ENCODE measurements at regions not wholly inside any gene's neighbourhood (a gene's known extent, or its start where the extent isn't known, plus 50 kb on each side); places are given as distances from the start of the nearest gene placed in this dataset.
"Not testable (repeated sequence)": the region's sequence is repeated elsewhere in the genome, so short reads cannot be mapped to it uniquely, and the experiment has no call there.

- H3K4me3 ChIP-seq (ENCODE audit: low read length); H3K9me3 ChIP-seq (ENCODE audit: insufficient read depth, low read depth, low read length); H3K27me3 ChIP-seq (ENCODE audit: insufficient read depth, low read length); H3K9ac ChIP-seq (ENCODE audit: low read depth, low read length); H3K36me3 ChIP-seq (ENCODE audit: insufficient read depth, low read depth, low read length); H3K27ac ChIP-seq (ENCODE audit: low read length); H3K4me1 ChIP-seq (ENCODE audit: insufficient read depth, low read length): not testable (repeated sequence)
Observed at GRCh38 chr15:84128706-84129105, 106.9 kb upstream of the GOLGA6L4 start.

GRCh38 chr15:84130098-84130831 lies 105.3 kb upstream of the GOLGA6L4 start:
- H3K36me3 ChIP-seq (ENCODE audit: insufficient read depth, low read depth, low read length); H3K27me3 ChIP-seq (ENCODE audit: insufficient read depth, low read length); H3K27ac ChIP-seq (ENCODE audit: low read length); H3K9me3 ChIP-seq (ENCODE audit: insufficient read depth, low read depth, low read length); H3K9ac ChIP-seq (ENCODE audit: low read depth, low read length); H3K4me1 ChIP-seq (ENCODE audit: insufficient read depth, low read length); H3K4me3 ChIP-seq (ENCODE audit: low read length): not testable (repeated sequence)

- H3K9me3 ChIP-seq (ENCODE audit: insufficient read depth, low read depth, low read length); H3K4me1 ChIP-seq (ENCODE audit: insufficient read depth, low read length); H3K27me3 ChIP-seq (ENCODE audit: insufficient read depth, low read length); H3K27ac ChIP-seq (ENCODE audit: low read length); H3K4me3 ChIP-seq (ENCODE audit: low read length); H3K36me3 ChIP-seq (ENCODE audit: insufficient read depth, low read depth, low read length); H3K9ac ChIP-seq (ENCODE audit: low read depth, low read length): not testable (repeated sequence)
Observed at GRCh38 chr15:84135931-84136456, 99.6 kb upstream of the GOLGA6L4 start.

- H3K36me3 ChIP-seq (ENCODE audit: insufficient read depth, low read depth, low read length), result no peaks in the 10 kb centered on the region
- no peaks in the 10 kb centered on the region for H3K27me3 ChIP-seq (ENCODE audit: insufficient read depth, low read length)
- no peaks in the 10 kb centered on the region for H3K4me1 ChIP-seq (ENCODE audit: insufficient read depth, low read length)
- no peak overlapping the region for H3K27ac ChIP-seq (ENCODE audit: low read length)
- H3K9ac ChIP-seq (ENCODE audit: low read depth, low read length), result no peak overlapping the region
- H3K4me3 ChIP-seq (ENCODE audit: low read length), result peak overlapping the region; percentile 45; the same call in 1 of the 2 replicates
- no peaks in the 10 kb centered on the region for H3K9me3 ChIP-seq (ENCODE audit: insufficient read depth, low read depth, low read length)
Observed at GRCh38 chr15:84142888-84143337, 92.7 kb upstream of the GOLGA6L4 start.

GRCh38 chr15:84143753-84144314 lies 91.7 kb upstream of the GOLGA6L4 start:
- Histone ChIP-seq H3K9me3 (ENCODE audit: insufficient read depth, low read depth, low read length) (no peaks in the 10 kb centered on the region), H3K4me1 (ENCODE audit: insufficient read depth, low read length) (no peaks in the 10 kb centered on the region), H3K36me3 (ENCODE audit: insufficient read depth, low read depth, low read length) (no peaks in the 10 kb centered on the region), H3K27me3 (ENCODE audit: insufficient read depth, low read length) (no peaks in the 10 kb centered on the region), H3K9ac (ENCODE audit: low read depth, low read length) (no peak overlapping the region), H3K4me3 (ENCODE audit: low read length) (no peak overlapping the region), H3K27ac (ENCODE audit: low read length) (no peak overlapping the region)

- H3K9ac ChIP-seq (ENCODE audit: low read depth, low read length); H3K27me3 ChIP-seq (ENCODE audit: insufficient read depth, low read length); H3K36me3 ChIP-seq (ENCODE audit: insufficient read depth, low read depth, low read length); H3K4me1 ChIP-seq (ENCODE audit: insufficient read depth, low read length); H3K4me3 ChIP-seq (ENCODE audit: low read length); H3K9me3 ChIP-seq (ENCODE audit: insufficient read depth, low read depth, low read length); H3K27ac ChIP-seq (ENCODE audit: low read length): not testable (repeated sequence)
Observed at GRCh38 chr15:84144946-84145345, 90.6 kb upstream of the GOLGA6L4 start.

GRCh38 chr15:84146299-84146698 lies 89.3 kb upstream of the GOLGA6L4 start:
- not testable (repeated sequence) for H3K36me3 ChIP-seq (ENCODE audit: insufficient read depth, low read depth, low read length); H3K4me3 ChIP-seq (ENCODE audit: low read length); H3K27ac ChIP-seq (ENCODE audit: low read length); H3K4me1 ChIP-seq (ENCODE audit: insufficient read depth, low read length); H3K27me3 ChIP-seq (ENCODE audit: insufficient read depth, low read length); H3K9me3 ChIP-seq (ENCODE audit: insufficient read depth, low read depth, low read length); H3K9ac ChIP-seq (ENCODE audit: low read depth, low read length)

- not testable (repeated sequence) for H3K27ac ChIP-seq (ENCODE audit: low read length); H3K9ac ChIP-seq (ENCODE audit: low read depth, low read length); H3K27me3 ChIP-seq (ENCODE audit: insufficient read depth, low read length); H3K4me3 ChIP-seq (ENCODE audit: low read length); H3K4me1 ChIP-seq (ENCODE audit: insufficient read depth, low read length); H3K9me3 ChIP-seq (ENCODE audit: insufficient read depth, low read depth, low read length); H3K36me3 ChIP-seq (ENCODE audit: insufficient read depth, low read depth, low read length)
Observed at GRCh38 chr15:84147307-84147706, 88.3 kb upstream of the GOLGA6L4 start.

GRCh38 chr15:84151205-84151931 lies 84.2 kb upstream of the GOLGA6L4 start:
- H3K4me3 ChIP-seq (ENCODE audit: low read length), result no peak overlapping the region
- no peak overlapping the region for H3K9ac ChIP-seq (ENCODE audit: low read depth, low read length)
- H3K27me3 ChIP-seq (ENCODE audit: insufficient read depth, low read length), result no peaks in the 10 kb centered on the region
- no peaks in the 10 kb centered on the region for H3K4me1 ChIP-seq (ENCODE audit: insufficient read depth, low read length)
- H3K9me3 ChIP-seq (ENCODE audit: insufficient read depth, low read depth, low read length), result no peaks in the 10 kb centered on the region
- H3K36me3 ChIP-seq (ENCODE audit: insufficient read depth, low read depth, low read length), result no peaks in the 10 kb centered on the region
- H3K27ac ChIP-seq (ENCODE audit: low read length), result no peak overlapping the region

GRCh38 chr15:84152381-84152979 lies 83.1 kb upstream of the GOLGA6L4 start:
- H3K27ac ChIP-seq (ENCODE audit: low read length); H3K9me3 ChIP-seq (ENCODE audit: insufficient read depth, low read depth, low read length); H3K36me3 ChIP-seq (ENCODE audit: insufficient read depth, low read depth, low read length); H3K4me3 ChIP-seq (ENCODE audit: low read length); H3K27me3 ChIP-seq (ENCODE audit: insufficient read depth, low read length); H3K4me1 ChIP-seq (ENCODE audit: insufficient read depth, low read length); H3K9ac ChIP-seq (ENCODE audit: low read depth, low read length): not testable (repeated sequence)

GRCh38 chr15:84153655-84154140 lies 81.9 kb upstream of the GOLGA6L4 start:
- not testable (repeated sequence) for H3K36me3 ChIP-seq (ENCODE audit: insufficient read depth, low read depth, low read length); H3K9me3 ChIP-seq (ENCODE audit: insufficient read depth, low read depth, low read length); H3K9ac ChIP-seq (ENCODE audit: low read depth, low read length); H3K4me1 ChIP-seq (ENCODE audit: insufficient read depth, low read length); H3K4me3 ChIP-seq (ENCODE audit: low read length); H3K27me3 ChIP-seq (ENCODE audit: insufficient read depth, low read length); H3K27ac ChIP-seq (ENCODE audit: low read length)
